GM18867 (cell line): ENCODE measurements at regions not wholly inside any gene's neighbourhood (a gene's known extent, or its start where the extent isn't known, plus 50 kb on each side); places are given as distances from the start of the nearest gene placed in this dataset.

ENCODE experiments used
- ATAC-seq: cut with Tn5 transposase; IDR thresholded peaks from one replicate; pipeline ENCODE4 v1.9.1; 2021; ENCODE audit warnings: mild to moderate bottlenecking, moderate library complexity; ENCODE audit not compliant: unreplicated experiment

GRCh38 chrX:6701085-6701484 is 166.2 kb upstream of the VCX3A start:
- ATAC-seq: no peak

- ATAC-seq: no peak
Measured at GRCh38 chrX:6695717-6696116, 160.8 kb upstream of the VCX3A start.

- no peak for ATAC-seq
Measured at GRCh38 chrX:6694977-6695376, 160.1 kb upstream of the VCX3A start.

- no peak for ATAC-seq
Measured at GRCh38 chrX:6694221-6694620, 159.3 kb upstream of the VCX3A start.

GRCh38 chrX:6693051-6693450 is 158.1 kb upstream of the VCX3A start:
- ATAC-seq: no peak

GRCh38 chrX:6685489-6685888 is 150.6 kb upstream of the VCX3A start:
- no peak for ATAC-seq

- ATAC-seq: peak; percentile 80
Measured at GRCh38 chrX:6683353-6683752, 148.4 kb upstream of the VCX3A start.

GRCh38 chrX:6681521-6682145 is 146.7 kb upstream of the VCX3A start:
- ATAC-seq: no peak

- ATAC-seq: no peak
Measured at GRCh38 chrX:6679988-6680387, 145.1 kb upstream of the VCX3A start.

GRCh38 chrX:6679550-6679949 is 144.6 kb upstream of the VCX3A start:
- ATAC-seq: no peak

- no peak for ATAC-seq
Measured at GRCh38 chrX:6678313-6678712, 143.4 kb upstream of the VCX3A start.

- no peak for ATAC-seq
Measured at GRCh38 chrX:6674734-6675133, 139.8 kb upstream of the VCX3A start.

GRCh38 chrX:6667048-6667768 is 132.3 kb upstream of the VCX3A start:
- ATAC-seq: peak; percentile 70

- no peak for ATAC-seq
Measured at GRCh38 chrX:6666624-6667023, 131.7 kb upstream of the VCX3A start.

GRCh38 chrX:6661736-6662135 is 126.8 kb upstream of the VCX3A start:
- ATAC-seq: no peak

GRCh38 chrX:6660567-6661264 is 125.8 kb upstream of the VCX3A start:
- no peak for ATAC-seq

GRCh38 chrX:6645216-6645615 is 110.3 kb upstream of the VCX3A start:
- no peak for ATAC-seq

GRCh38 chrX:6644411-6644810 is 109.5 kb upstream of the VCX3A start:
- ATAC-seq: no peak

GRCh38 chrX:6640727-6641126 is 105.8 kb upstream of the VCX3A start:
- no peak for ATAC-seq

GRCh38 chrX:6614506-6614905 is 79.6 kb upstream of the VCX3A start:
- no peak for ATAC-seq

GRCh38 chrX:6599230-6599860 is 64.4 kb upstream of the VCX3A start:
- no peak for ATAC-seq
